Epithelial cell of proximal tubule (primary cell): ENCODE measurements at regions not wholly inside any gene's neighbourhood (a gene's known extent, or its start where the extent isn't known, plus 50 kb on each side); places are given as distances from the start of the nearest gene placed in this dataset.

Source experiments
- DNase-seq: peaks from one replicate; pipeline ENCODE4 v3.0.0-alpha.2; 2011; ENCODE audit warnings: low read depth
- H3K4me3 ChIP-seq: 2 replicates; pipeline ENCODE4 v1.5.1; 2011; ENCODE audit warnings: low read depth, mild to moderate bottlenecking, low read length
- CTCF ChIP-seq: conservative IDR thresholded peaks from 2 replicates; pipeline ENCODE4 v1.5.1; 2012; ENCODE audit warnings: low read depth, mild to moderate bottlenecking, low read length

GRCh38 chr21:35477622-35478021, 428.5 kb upstream of the RUNX1 start:
- no peak for TF ChIP-seq CTCF

GRCh38 chr21:35476621-35477395, 427.7 kb upstream of the RUNX1 start:
- no peak overlapping the region for H3K4me3 ChIP-seq
- no peak for TF ChIP-seq CTCF
- DNase-seq, result no peak

More at GRCh38 chr21:35477622-35478021, 428.5 kb upstream of the RUNX1 start:
- no peak for DNase-seq
- no peak overlapping the region for H3K4me3 ChIP-seq

GRCh38 chr21:35475762-35476161, 426.7 kb upstream of the RUNX1 start:
- no peak overlapping the region for H3K4me3 ChIP-seq
- no peak for DNase-seq
- TF ChIP-seq CTCF, result no peak

GRCh38 chr21:35475009-35475408, 425.9 kb upstream of the RUNX1 start:
- TF ChIP-seq CTCF, result no peak
- DNase-seq, result no peak
- H3K4me3 ChIP-seq, result no peak overlapping the region

GRCh38 chr21:35473496-35473895, 424.4 kb upstream of the RUNX1 start:
- H3K4me3 ChIP-seq, result no peak overlapping the region
- TF ChIP-seq CTCF, result no peak
- no peak for DNase-seq

- H3K4me3 ChIP-seq, result no peak overlapping the region
- no peak for DNase-seq
- no peak for TF ChIP-seq CTCF
Observed at GRCh38 chr21:35470522-35470921, 421.4 kb upstream of the RUNX1 start.

GRCh38 chr21:35469498-35469897, 420.4 kb upstream of the RUNX1 start:
- H3K4me3 ChIP-seq, result no peak overlapping the region
- no peak for DNase-seq

More at GRCh38 chr21:35469498-35469897, 420.4 kb upstream of the RUNX1 start:
- no peak for TF ChIP-seq CTCF
